GM23248 (cell line): ENCODE measurements at regions not wholly inside any gene's neighbourhood (a gene's known extent, or its start where the extent isn't known, plus 50 kb on each side); places are given as distances from the start of the nearest gene placed in this dataset.

Experiments used
- DNase-seq: peaks from one replicate; pipeline ENCODE4 v3.0.0-alpha.2; 2015
- H2AFZ ChIP-seq: fragments of 200-600 bp; sonication (generic); 2 replicates; pipeline ENCODE4 v1.6.1; 2016; ENCODE audit warnings: antibody characterized with exemption
- H3F3A ChIP-seq: fragments of 200-600 bp; sonication (generic); 2 replicates; pipeline ENCODE4 v1.6.1; 2016; ENCODE audit warnings: mild to moderate bottlenecking, antibody characterized with exemption, mixed run types; ENCODE audit not compliant: insufficient read depth
- H3K27ac ChIP-seq: fragments of 200-600 bp; sonication (generic); 2 replicates; pipeline ENCODE4 v1.5.1; 2016; ENCODE audit warnings: mild to moderate bottlenecking
- H3K27me3 ChIP-seq: fragments of 200-600 bp; sonication (generic); replicated peaks from 2 replicates; pipeline ENCODE4 v1.6.1; 2016; ENCODE audit warnings: mild to moderate bottlenecking; ENCODE audit not compliant: insufficient read depth
- H3K36me3 ChIP-seq: fragments of 200-600 bp; sonication (generic); 2 replicates; pipeline ENCODE4 v1.6.1; 2016; ENCODE audit warnings: low read depth, mild to moderate bottlenecking
- H3K4me1 ChIP-seq: fragments of 200-600 bp; sonication (generic); 2 replicates; pipeline ENCODE4 v1.6.1; 2016; ENCODE audit warnings: mild to moderate bottlenecking; ENCODE audit not compliant: insufficient read depth
- H3K4me2 ChIP-seq: fragments of 200-600 bp; sonication (generic); one replicate; pipeline ENCODE4 v1.6.1; 2016; ENCODE audit warnings: mild to moderate bottlenecking; ENCODE audit not compliant: unreplicated experiment
- H3K4me3 ChIP-seq: fragments of 200-600 bp; sonication (generic); 2 replicates; pipeline ENCODE4 v1.5.1; 2016; ENCODE audit warnings: mild to moderate bottlenecking
- H3K79me2 ChIP-seq: fragments of 200-600 bp; sonication (generic); 2 replicates; pipeline ENCODE4 v1.6.1; 2016; ENCODE audit warnings: mild to moderate bottlenecking; ENCODE audit not compliant: insufficient read depth
- H3K9ac ChIP-seq: fragments of 200-600 bp; sonication (generic); 2 replicates; pipeline ENCODE4 v1.6.1; 2016; ENCODE audit warnings: mild to moderate bottlenecking
- H3K9me2 ChIP-seq: fragments of 200-600 bp; sonication (generic); 2 replicates; pipeline ENCODE4 v1.6.1; 2016; ENCODE audit warnings: mixed run types, mild to moderate bottlenecking, moderate library complexity; ENCODE audit not compliant: insufficient read depth
- H3K9me3 ChIP-seq: fragments of 200-600 bp; sonication (generic); one replicate; pipeline ENCODE4 v1.6.1; 2017; ENCODE audit warnings: low read depth
- H4K20me1 ChIP-seq: fragments of 200-600 bp; sonication (generic); 2 replicates; pipeline ENCODE4 v1.6.0; 2016; ENCODE audit not compliant: insufficient read depth
- EZH2 ChIP-seq: fragments of 200-600 bp; sonication (generic); IDR thresholded peaks from 2 replicates; pipeline ENCODE4 v1.6.1; 2018; ENCODE audit warnings: antibody characterized with exemption, mild to moderate bottlenecking; ENCODE audit not compliant: insufficient read depth, poor library complexity, severe bottlenecking
- EZH2phosphoT487 ChIP-seq: fragments of 200-600 bp; sonication (generic); IDR thresholded peaks from 2 replicates; pipeline ENCODE4 v1.6.1; 2018; ENCODE audit warnings: antibody characterized with exemption, moderate library complexity, mild to moderate bottlenecking, low read depth; ENCODE audit not compliant: insufficient read depth
- WGBS, 2 experiments: methylation state at CpG; one replicate each; pipeline ENCODE4 v1.1.6; 2015 to 2017; ENCODE audit warnings: low lambda C conversion rate in 2 of 2, low coverage in 1 of 2; ENCODE audit errors: missing lambda C conversion rate in 2 of 2; 5-methylcytosine and 5-hydroxymethylcytosine counted together
- in situ Hi-C: fragments of 300-500 bp; cut with MboI; formaldehyde crosslinking; loops from 2 replicates; pipeline ENCODE4 v1.15.0; 2020

DNA sequence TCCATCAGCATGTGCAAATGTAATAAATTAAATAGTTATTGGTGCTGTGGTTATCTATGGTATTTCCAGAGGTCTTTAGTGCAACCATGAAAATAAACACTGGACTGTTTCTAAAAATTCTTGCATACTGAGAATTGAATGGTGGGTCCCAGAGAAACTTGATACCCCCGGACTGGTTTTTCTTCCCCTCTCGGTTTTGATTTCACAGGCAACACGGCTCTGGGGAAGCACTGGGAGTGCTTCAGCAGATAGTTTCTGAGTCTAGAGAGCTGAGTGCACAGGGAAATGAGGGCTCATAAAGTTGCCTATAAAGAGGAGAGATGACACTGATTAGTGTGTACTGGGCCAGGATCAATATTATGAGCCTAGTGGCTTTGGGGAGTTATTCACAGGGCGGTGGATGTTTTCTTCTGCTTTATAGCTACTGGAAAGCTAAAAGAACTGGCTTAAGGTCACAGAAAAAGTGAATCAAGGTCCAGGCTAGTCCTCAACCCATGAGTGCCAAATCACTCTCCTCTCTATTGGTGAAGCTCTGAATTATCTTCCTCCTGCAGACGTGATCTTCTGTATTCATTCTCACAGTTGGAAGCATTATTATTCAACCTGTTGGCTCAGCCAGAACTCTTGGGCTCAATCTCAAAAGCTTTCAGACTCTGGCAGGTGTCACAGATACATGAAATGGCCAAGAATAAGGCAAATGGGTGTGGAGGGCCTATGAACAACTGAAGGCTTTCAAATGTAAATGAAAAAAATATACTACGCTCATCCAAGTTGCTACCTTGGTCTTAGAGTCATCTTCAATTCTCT, 170.2 kb upstream of the HMHB1 start:
- 95 to 97% methylated on average over 6 of the region's 6 CpGs for WGBS, 2 experiments
- in situ Hi-C loops, result no loop called here
- Histone ChIP-seq H3K36me3 (no peaks in the 10 kb centered on the region), H3F3A (peaks cover 15% of the 10 kb centered on the region), H3K9ac (no peak overlapping the region), H3K4me3 (no peak overlapping the region), H2AFZ (no peak overlapping the region), H4K20me1 (no peaks in the 10 kb centered on the region), H3K27ac (no peak overlapping the region), H3K4me2 (no peak overlapping the region), H3K4me1 (peaks cover 21% of the 10 kb centered on the region), H3K9me3 (no peaks in the 10 kb centered on the region), H3K79me2 (no peaks in the 10 kb centered on the region), H3K9me2 (no peaks in the 10 kb centered on the region), H3K27me3 (no peaks in the 10 kb centered on the region)
- no peak for DNase-seq
- TF ChIP-seq EZH2phosphoT487 (no peak), EZH2 (no peak)

DNA sequence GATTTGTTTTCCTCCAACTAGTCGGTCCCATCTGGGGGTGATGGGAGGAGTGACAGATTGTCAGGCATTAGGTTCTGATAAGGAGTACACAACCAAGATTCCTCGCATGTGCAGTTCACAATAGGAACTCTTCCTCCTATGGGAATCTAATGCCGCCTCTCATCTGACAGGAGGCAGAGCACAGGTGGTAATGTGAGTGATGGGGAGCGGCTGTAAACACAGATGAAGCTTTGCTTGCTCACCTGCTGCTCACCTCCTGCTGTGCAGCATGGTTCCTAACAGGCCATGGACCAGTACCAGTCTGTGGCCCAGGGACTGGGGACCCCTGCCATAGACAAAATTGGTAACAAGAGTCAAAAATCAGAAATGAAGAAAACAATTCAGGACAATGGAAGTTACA, 173.3 kb upstream of the HMHB1 start:
- 86 to 89% methylated on average over 4 of the region's 4 CpGs for WGBS, 2 experiments
- Histone ChIP-seq H3K27me3 (no peaks in the 10 kb centered on the region), H4K20me1 (no peaks in the 10 kb centered on the region), H3K79me2 (no peaks in the 10 kb centered on the region), H3K4me1 (peaks cover 52% of the 10 kb centered on the region), H3K9me2 (no peaks in the 10 kb centered on the region), H2AFZ (no peak overlapping the region), H3K27ac (no peak overlapping the region), H3K4me2 (no peak overlapping the region), H3F3A (peaks cover 44% of the 10 kb centered on the region), H3K9me3 (no peaks in the 10 kb centered on the region), H3K4me3 (no peak overlapping the region), H3K36me3 (no peaks in the 10 kb centered on the region), H3K9ac (no peak overlapping the region)
- TF ChIP-seq EZH2, result no peak
- TF ChIP-seq EZH2phosphoT487, result no peak
- in situ Hi-C loops, result no loop called here
- DNase-seq, result no peak

DNA sequence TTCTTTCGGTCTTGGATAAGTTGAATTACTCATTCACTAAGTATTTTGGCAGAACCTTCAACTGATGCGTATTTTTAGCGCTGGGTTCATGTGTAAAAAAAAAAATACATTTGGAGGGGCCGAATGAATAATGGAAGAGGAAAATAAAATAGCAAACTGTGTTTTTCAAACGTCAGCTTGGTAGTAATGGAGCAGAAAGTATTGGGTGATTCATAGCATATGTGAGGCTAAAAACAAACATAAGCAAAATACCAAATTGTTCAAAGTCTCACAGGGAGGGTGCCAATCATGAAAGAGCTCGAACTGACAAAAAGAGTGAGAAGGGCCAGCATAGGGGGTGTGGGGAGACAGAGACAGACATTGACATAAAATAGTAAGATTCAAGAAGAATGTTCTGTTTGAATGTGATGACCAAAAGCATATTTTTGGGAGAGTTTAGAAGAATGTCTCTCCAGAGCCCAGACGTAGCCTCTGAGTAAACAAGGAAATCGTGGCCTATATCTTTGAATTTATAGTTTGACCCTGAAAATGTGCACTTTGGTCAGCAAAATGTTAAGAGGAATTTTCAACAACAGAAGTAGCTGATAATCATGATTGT, 174.9 kb upstream of the HMHB1 start:
- Histone ChIP-seq H3K27me3 (no peaks in the 10 kb centered on the region), H3K9me2 (no peaks in the 10 kb centered on the region), H3K4me3 (peak overlapping the region; percentile 20), H3K4me2 (peak overlapping the region; percentile 36), H3K9ac (0 out of 2 replicates have a peak overlapping the region, but pooled peaks have one; percentile 3), H4K20me1 (no peaks in the 10 kb centered on the region), H3K4me1 (peaks cover 48% of the 10 kb centered on the region), H2AFZ (peak overlapping the region; percentile 64), H3K9me3 (no peaks in the 10 kb centered on the region), H3K27ac (peak overlapping the region; percentile 44), H3K36me3 (no peaks in the 10 kb centered on the region), H3F3A (peaks cover 44% of the 10 kb centered on the region), H3K79me2 (no peaks in the 10 kb centered on the region)
- TF ChIP-seq EZH2 (no peak), EZH2phosphoT487 (no peak)
- in situ Hi-C loops, result no loop called here
- DNase-seq, result peak; percentile 64
- WGBS, 2 experiments, result 11 to 12% methylated on average over 8 of the region's 8 CpGs

DNA sequence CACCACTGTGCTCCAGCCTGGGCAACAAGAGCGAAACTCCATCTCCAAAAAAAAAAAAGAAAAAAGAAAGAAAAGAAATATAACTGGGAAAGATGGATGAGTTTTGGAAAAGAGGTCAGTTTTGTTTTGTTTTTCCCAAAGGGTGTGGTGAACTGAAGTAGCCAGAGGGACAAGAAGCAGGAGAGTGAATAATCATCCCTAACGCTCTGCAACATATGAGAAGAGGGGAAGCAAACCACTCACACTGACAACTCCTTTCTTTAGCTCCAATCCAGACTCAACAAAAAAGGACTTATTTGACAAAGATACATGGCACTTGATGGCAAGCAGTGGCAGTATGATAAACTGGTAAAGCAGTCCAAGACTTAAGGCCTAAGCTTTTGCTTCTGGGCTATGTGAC, 176.1 kb upstream of the HMHB1 start:
- H3K4me2 ChIP-seq, result peak overlapping the region; percentile 19
- no peak overlapping the region for H3K4me3 ChIP-seq
- in situ Hi-C loops, result no loop called here
- H4K20me1 ChIP-seq, result no peaks in the 10 kb centered on the region
- TF ChIP-seq EZH2phosphoT487, result no peak
- peaks cover 48% of the 10 kb centered on the region for H3K4me1 ChIP-seq
- WGBS, 2 experiments, result 79 to 81% methylated on average over 2 of the region's 2 CpGs
- no peaks in the 10 kb centered on the region for H3K9me2 ChIP-seq
- 0 out of 2 replicates have a peak overlapping the region, but pooled peaks have one; percentile 15 for H2AFZ ChIP-seq
- no peaks in the 10 kb centered on the region for H3K36me3 ChIP-seq
- no peak overlapping the region for H3K9ac ChIP-seq
- H3K9me3 ChIP-seq, result no peaks in the 10 kb centered on the region
- H3K79me2 ChIP-seq, result no peaks in the 10 kb centered on the region
- H3K27me3 ChIP-seq, result no peaks in the 10 kb centered on the region
- H3K27ac ChIP-seq, result peak overlapping the region; percentile 44
- H3F3A ChIP-seq, result peaks cover 45% of the 10 kb centered on the region
- peak; percentile 31 for DNase-seq
